AG04450 (cell line): ENCODE measurements at regions not wholly inside any gene's neighbourhood (a gene's known extent, or its start where the extent isn't known, plus 50 kb on each side); places are given as distances from the start of the nearest gene placed in this dataset.

ENCODE experiments used
- CTCF ChIA-PET: fragments of 300-600, 350-600 bp; formaldehyde crosslinking; extraction: SDS; loops from one replicate; lab custom pipeline; 2022; ENCODE audit warnings: antibody characterized with exemption, inconsistent platforms; lab: Charles Lee
- POLR2A ChIA-PET: fragments of 350-600 bp; formaldehyde crosslinking; extraction: SDS; loops from one replicate; lab custom pipeline; 2021; ENCODE audit warnings: antibody characterized with exemption, inconsistent platforms; lab: Yijun Ruan, JAX
- DNase-seq: peaks from one replicate; pipeline ENCODE4 v3.0.0-alpha.2; 2011; ENCODE audit warnings: low read depth, low spot score
- H3K27ac ChIP-seq: one replicate; pipeline ENCODE4 v1.5.1; 2012; ENCODE audit warnings: low read depth, low read length, control low read depth
- H3K27me3 ChIP-seq: one replicate; pipeline ENCODE4 v1.6.0; 2012; ENCODE audit warnings: low read length; ENCODE audit not compliant: control insufficient read depth, insufficient read depth
- H3K4me3 ChIP-seq: 2 replicates; pipeline ENCODE4 v1.5.1; 2011; ENCODE audit warnings: mild to moderate bottlenecking, low read depth, low read length, control low read depth
- H3K9me3 ChIP-seq: 2 replicates; pipeline ENCODE4 v1.5.1; 2012; ENCODE audit warnings: low read length; ENCODE audit not compliant: control insufficient read depth, insufficient read depth
- CTCF ChIP-seq: IDR thresholded peaks from 2 replicates; pipeline ENCODE4 v1.5.1; 2011; ENCODE audit warnings: low read depth, low read length, control low read depth, inconsistent platforms

- POLR2A ChIA-PET, result no interaction called here
- no peak for DNase-seq
- Histone ChIP-seq H3K4me3 (no peak overlapping the region), H3K27ac (no peak overlapping the region), H3K27me3 (no peaks in the 10 kb centered on the region), H3K9me3 (no peaks in the 10 kb centered on the region; the same call in 1 of the 2 replicates)
- TF ChIP-seq CTCF, result no peak
- CTCF ChIA-PET, result no interaction called here
Measured at GRCh38 chrX:5233830-5234229, 994.8 kb downstream of the NLGN4X start.

- H3K4me3 ChIP-seq, result no peak overlapping the region
- no peaks in the 10 kb centered on the region for H3K9me3 ChIP-seq
- DNase-seq, result no peak
- CTCF ChIA-PET, result no interaction called here
- H3K27me3 ChIP-seq, result no peaks in the 10 kb centered on the region
- POLR2A ChIA-PET, result no interaction called here
- no peak overlapping the region for H3K27ac ChIP-seq
- TF ChIP-seq CTCF, result no peak
Measured at GRCh38 chrX:5220421-5220820, 1008.2 kb downstream of the NLGN4X start.

GRCh38 chrX:5194806-5195205, 1033.9 kb downstream of the NLGN4X start:
- Histone ChIP-seq H3K27ac (no peak overlapping the region), H3K27me3 (no peaks in the 10 kb centered on the region), H3K4me3 (no peak overlapping the region), H3K9me3 (no peaks in the 10 kb centered on the region)
- TF ChIP-seq CTCF, result no peak
- ChIA-PET POLR2A (no interaction called here), CTCF (no interaction called here)
- no peak for DNase-seq

- CTCF ChIA-PET, result no interaction called here
- H3K27ac ChIP-seq, result no peak overlapping the region
- no peak overlapping the region for H3K4me3 ChIP-seq
- H3K9me3 ChIP-seq, result no peaks in the 10 kb centered on the region
- no peak for TF ChIP-seq CTCF
- POLR2A ChIA-PET, result no interaction called here
- DNase-seq, result no peak
- no peaks in the 10 kb centered on the region for H3K27me3 ChIP-seq
Measured at GRCh38 chrX:5180135-5180741, 1048.4 kb downstream of the NLGN4X start.

- Histone ChIP-seq H3K9me3 (no peaks in the 10 kb centered on the region), H3K27me3 (no peaks in the 10 kb centered on the region), H3K27ac (no peak overlapping the region), H3K4me3 (no peak overlapping the region)
- TF ChIP-seq CTCF, result no peak
- POLR2A ChIA-PET, result no interaction called here
- DNase-seq, result no peak
- CTCF ChIA-PET, result no interaction called here
Measured at GRCh38 chrX:5176766-5177165, 1051.9 kb downstream of the NLGN4X start.
